NB4 (cell line): ENCODE measurements at regions not wholly inside any gene's neighbourhood (a gene's known extent, or its start where the extent isn't known, plus 50 kb on each side); places are given as distances from the start of the nearest gene placed in this dataset.

ENCODE experiments used
- DNase-seq: peaks from one replicate; pipeline ENCODE4 v3.0.0; 2010; ENCODE audit warnings: low read depth
- H3K4me3 ChIP-seq: one replicate; pipeline ENCODE4 v1.5.1; 2011; ENCODE audit warnings: mild to moderate bottlenecking, low read depth, low read length, moderate library complexity
- CTCF ChIP-seq: IDR thresholded peaks from one replicate; pipeline ENCODE4 v1.5.1; 2012; ENCODE audit warnings: low read depth, low read length
- MAX ChIP-seq: IDR thresholded peaks from 2 replicates; pipeline ENCODE4 v1.6.1; 2011; ENCODE audit warnings: low read depth, low read length
- MYC ChIP-seq: IDR thresholded peaks from 2 replicates; pipeline ENCODE4 v1.6.1; 2011; ENCODE audit warnings: low read depth, low read length
- POLR2A ChIP-seq: IDR thresholded peaks from 2 replicates; pipeline ENCODE4 v1.6.1; 2011; ENCODE audit warnings: mild to moderate bottlenecking; ENCODE audit not compliant: insufficient read length; ENCODE audit errors: extremely low read depth

- H3K4me3 ChIP-seq: no peak overlapping the region
- no peak for DNase-seq
- TF ChIP-seq MAX (no peak), CTCF (no peak), POLR2A (no peak), MYC (no peak)
These were observed 723.7 kb downstream of the DCDC2C start for GRCh38 chr2:4427083-4427482.

GRCh38 chr2:4445821-4446220 is 742.4 kb downstream of the DCDC2C start:
- TF ChIP-seq MAX (no peak), MYC (no peak), POLR2A (no peak), CTCF (no peak)
- no peak for DNase-seq
- no peak overlapping the region for H3K4me3 ChIP-seq

- no peak for DNase-seq
- no peak for TF ChIP-seq MAX
- TF ChIP-seq MYC: no peak
- no peak for TF ChIP-seq CTCF
- TF ChIP-seq POLR2A: no peak
- H3K4me3 ChIP-seq: no peak overlapping the region
These were observed 751.5 kb downstream of the DCDC2C start for GRCh38 chr2:4454907-4455306.

- TF ChIP-seq POLR2A: no peak
- TF ChIP-seq MAX: no peak
- no peak for TF ChIP-seq MYC
- no peak for TF ChIP-seq CTCF
- no peak for DNase-seq
- H3K4me3 ChIP-seq: no peak overlapping the region
These were observed 752.2 kb downstream of the DCDC2C start for GRCh38 chr2:4455486-4456155.

GRCh38 chr2:4464634-4465266 is 761.4 kb downstream of the DCDC2C start:
- TF ChIP-seq POLR2A (no peak), MYC (no peak), MAX (no peak), CTCF (no peak)
- no peak for DNase-seq

GRCh38 chr2:4465671-4466070 is 762.3 kb downstream of the DCDC2C start:
- no peak for DNase-seq
- H3K4me3 ChIP-seq: no peak overlapping the region
- no peak for TF ChIP-seq POLR2A
- TF ChIP-seq MYC: no peak
- no peak for TF ChIP-seq MAX
- TF ChIP-seq CTCF: no peak

More at GRCh38 chr2:4464634-4465266, 761.4 kb downstream of the DCDC2C start:
- H3K4me3 ChIP-seq: no peak overlapping the region
